D341Med (cell line): ENCODE measurements at regions not wholly inside any gene's neighbourhood (a gene's known extent, or its start where the extent isn't known, plus 50 kb on each side); places are given as distances from the start of the nearest gene placed in this dataset.

Experiments
- DNase-seq: peaks from one replicate; pipeline ENCODE4 v3.0.0; 2012; ENCODE audit warnings: low spot score

DNA sequence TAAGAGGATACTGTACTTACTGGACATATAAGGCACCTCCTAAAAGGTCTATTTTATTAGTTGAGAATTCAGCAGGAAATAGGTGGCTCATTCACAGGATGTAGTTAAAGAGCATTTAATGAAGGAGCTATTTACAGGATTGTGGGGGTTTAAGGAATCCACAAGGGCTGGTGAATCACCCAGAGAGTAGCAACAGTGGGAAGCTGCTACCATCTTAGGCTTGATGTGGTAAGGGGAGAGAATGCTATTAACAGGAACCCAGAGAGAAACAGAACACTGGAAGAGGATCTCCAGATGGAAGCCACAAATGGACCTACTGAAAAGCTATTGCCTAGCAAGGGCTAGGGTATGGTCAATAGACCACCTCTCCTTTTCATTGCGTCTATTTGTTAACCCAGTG is 52.0 kb upstream of the COL11A1 start:
- DNase-seq: no peak
